Right lobe of liver (tissue), 6 donors: ENCODE measurements at regions not wholly inside any gene's neighbourhood (a gene's known extent, or its start where the extent isn't known, plus 50 kb on each side); places are given as distances from the start of the nearest gene placed in this dataset.
"Not testable (repeated sequence)": the region's sequence is repeated elsewhere in the genome, so short reads cannot be mapped to it uniquely, and the experiment has no call there.

Experiments
- ATAC-seq, 4 donors: fragments of 200-7000 bp; cut with Tn5 transposase; one replicate each; pipeline ENCODE4 v1.9.1; 2020; ENCODE audit warnings: mild to moderate bottlenecking in 4 of 4, moderate library complexity in 4 of 4
- DNase-seq, 3 donors: peaks; one replicate each; pipeline ENCODE4 v3.0.0-alpha.2; 2020
- H3K27ac ChIP-seq, 3 donors: fragments of 200-600 bp; one replicate each; pipeline ENCODE4 v1.8.0; 2022
- H3K27me3 ChIP-seq, 2 donors: fragments of 200-600 bp; one replicate each; pipeline ENCODE4 v1.8.0; 2022
- H3K36me3 ChIP-seq, 4 donors: fragments of 200-600 bp; sonication (generic) in 1 of 4; one replicate each; pipeline versions ENCODE4 v1.5.1 to v1.8.0; 2017 to 2022; ENCODE audit warnings: control low read depth in 1 of 4
- H3K4me1 ChIP-seq, 4 donors: fragments of 200-600 bp; sonication (generic) in 1 of 4; one replicate each; pipeline versions ENCODE4 v1.5.1 to v1.8.0; 2017 to 2022; ENCODE audit warnings: control low read depth in 1 of 4
- H3K4me3 ChIP-seq, 3 donors: fragments of 200-600 bp; one replicate each; pipeline ENCODE4 v1.8.0; 2022
- H3K9me3 ChIP-seq, 4 donors: fragments of 200-600 bp; sonication (generic) in 1 of 4; one replicate each; pipeline versions ENCODE4 v1.5.1 to v1.8.0; 2017 to 2022; ENCODE audit warnings: control low read depth in 1 of 4
- CTCF ChIP-seq, 4 donors: fragments of 200-600 bp in 3 of 4; fragments of 450-650 bp in 1 of 4; IDR thresholded peaks; one replicate each; pipeline versions ENCODE4 v1.5.1 to v1.8.0; 2016 to 2022; ENCODE audit warnings: antibody characterized with exemption in 4 of 4, mild to moderate bottlenecking in 2 of 4
- POLR2A ChIP-seq: fragments of 450-650 bp; IDR thresholded peaks from one replicate; pipeline ENCODE4 v1.6.1; 2017; ENCODE audit warnings: antibody characterized with exemption, mild to moderate bottlenecking
- WGBS: methylation state at CpG from one replicate; pipeline ENCODE4 v1.1.6; 2018; ENCODE audit warnings: low coverage, low lambda C conversion rate; ENCODE audit not compliant: insufficient coverage; ENCODE audit errors: missing lambda C conversion rate; 5-methylcytosine and 5-hydroxymethylcytosine counted together
- intact Hi-C, 2 donors: fragments of 100-400 bp; cut with DNase I; formaldehyde crosslinking; loops; one replicate each; pipeline versions ENCODE4 v1.11.2 to v1.14.1; 2022
- donor health status: DM: no; HTN: yes; CAD: no.
- donor health status: DM: no; HTN: no; CAD: no.
- donor health status: DM: no; HTN: no; CAD: no.
- donor health status: DM: no; HTN: yes; CAD: no.
- donor health status: DM: no; HTN: yes; CAD: no.

- Histone ChIP-seq H3K27ac (no peak overlapping the region), H3K4me3 (no peak overlapping the region), H3K27me3 (no peaks in the 10 kb centered on the region), H3K36me3 (no peaks in the 10 kb centered on the region), H3K4me1 (no peaks in the 10 kb centered on the region), H3K9me3 (no peaks in the 10 kb centered on the region)
- TF ChIP-seq POLR2A (no peak), CTCF (IDR thresholded peaks at IDR 0.05) (no peak)
- ATAC-seq (no peak), DNase-seq (no peak)
- WGBS: 72% methylated on average over 2 of the region's 2 CpGs
- intact Hi-C loops: no loop called here
Measured at GRCh38 chr21:28473530-28474220, 519.0 kb downstream of the LTN1 start.

- WGBS: 77% methylated on average over 2 of the region's 2 CpGs
- H3K4me3 ChIP-seq, H3K9me3 ChIP-seq, H3K27me3 ChIP-seq, DNase-seq, H3K36me3 ChIP-seq, ATAC-seq, H3K4me1 ChIP-seq, intact Hi-C loops, H3K27ac ChIP-seq: not testable (repeated sequence)
Measured at GRCh38 chr21:28472543-28472942, 520.1 kb downstream of the LTN1 start.

DNA sequence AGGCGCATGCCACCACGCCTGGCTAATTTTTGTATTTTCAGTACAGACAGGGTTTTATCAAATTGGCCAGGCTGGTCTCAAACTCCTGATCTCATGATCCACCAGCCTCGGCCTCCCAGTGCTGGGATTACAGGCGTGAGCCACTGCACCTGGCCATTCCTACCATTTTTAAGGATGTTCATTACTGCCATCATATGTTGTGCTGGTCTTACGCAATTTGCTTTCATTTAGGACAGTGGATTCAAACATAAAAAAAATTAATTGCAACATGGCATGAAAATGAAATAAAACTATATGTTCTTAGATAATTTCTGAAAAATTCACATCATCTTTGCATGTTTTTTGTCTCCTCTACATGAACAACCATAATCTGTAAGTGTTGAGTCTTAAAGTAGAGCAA lies 527.7 kb downstream of the LTN1 start:
- H3K4me3 ChIP-seq: no peak overlapping the region
- no peaks in the 10 kb centered on the region for H3K27me3 ChIP-seq
- no peaks in the 10 kb centered on the region for H3K4me1 ChIP-seq
- H3K27ac ChIP-seq: no peak overlapping the region
- H3K9me3 ChIP-seq: no peaks in the 10 kb centered on the region
- no peak for ATAC-seq
- intact Hi-C loops: no loop called here
- TF ChIP-seq CTCF (IDR thresholded peaks at IDR 0.05): no peak
- no peak for TF ChIP-seq POLR2A
- 95% methylated on average over 5 of the region's 5 CpGs for WGBS
- no peaks in the 10 kb centered on the region for H3K36me3 ChIP-seq
- DNase-seq: no peak

- ATAC-seq: no peak
Measured at GRCh38 chr21:28464095-28464494, 528.6 kb downstream of the LTN1 start.

DNA sequence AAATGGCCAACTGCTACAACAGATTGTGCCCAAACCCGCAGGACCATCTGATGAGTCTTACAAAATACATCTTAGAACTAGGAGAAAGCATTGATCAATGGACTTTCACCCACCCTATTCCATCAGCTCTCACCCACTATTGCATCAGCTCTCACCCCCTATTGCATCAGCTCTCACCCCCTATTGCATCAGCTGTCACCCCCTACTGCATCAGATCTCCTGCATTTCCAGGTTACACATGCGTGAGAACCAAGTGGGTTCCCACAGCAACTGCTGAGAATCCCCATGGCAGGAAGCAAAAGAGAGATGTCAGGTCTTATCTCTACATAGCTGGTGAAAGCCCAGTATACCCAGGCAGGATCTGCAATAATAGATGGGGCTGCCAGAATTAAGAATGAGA lies 533.5 kb downstream of the LTN1 start:
- peak in 1 of 4 donors; percentile 49 for ATAC-seq
- intact Hi-C loops: no loop called here
- no peak for TF ChIP-seq POLR2A
- TF ChIP-seq CTCF (IDR thresholded peaks at IDR 0.05): no peak
- WGBS: 56% methylated on average over 2 of the region's 2 CpGs
- Histone ChIP-seq H3K4me1 (no peaks in the 10 kb centered on the region), H3K9me3 (no peaks in the 10 kb centered on the region), H3K27ac (no peak overlapping the region), H3K27me3 (no peaks in the 10 kb centered on the region), H3K4me3 (no peak overlapping the region), H3K36me3 (no peaks in the 10 kb centered on the region)
- DNase-seq: no peak

More at GRCh38 chr21:28464095-28464494, 528.6 kb downstream of the LTN1 start:
- intact Hi-C loops: no loop called here
- TF ChIP-seq CTCF (IDR thresholded peaks at IDR 0.05) (no peak), POLR2A (no peak)
- H3K4me1 ChIP-seq: no peaks in the 10 kb centered on the region
- no peaks in the 10 kb centered on the region for H3K27me3 ChIP-seq
- H3K36me3 ChIP-seq: no peaks in the 10 kb centered on the region
- H3K9me3 ChIP-seq: no peaks in the 10 kb centered on the region
- H3K4me3 ChIP-seq: no peak overlapping the region
- no peak for DNase-seq
- no peak overlapping the region for H3K27ac ChIP-seq
